IMR-90 (cell line): ENCODE measurements at regions not wholly inside any gene's neighbourhood (a gene's known extent, or its start where the extent isn't known, plus 50 kb on each side); places are given as distances from the start of the nearest gene placed in this dataset.

Experiments
- ATAC-seq: fragments of 200-7000 bp; cut with Tn5 transposase; 2 replicates; pipeline ENCODE4 v1.9.1; 2020; ENCODE audit warnings: low read depth, mild to moderate bottlenecking, moderate library complexity
- BruUV-seq: library from RNA; stranded (reverse); fragments of 400-500 nt; replicated peaks from 2 replicates; lab custom pipeline; 2021; lab: Mats Ljungman, UMichigan
- CTCF ChIA-PET: fragments of 300-600 bp; formaldehyde crosslinking; extraction: SDS; loops from one replicate; lab custom pipeline; 2021; ENCODE audit warnings: antibody characterized with exemption; lab: Yijun Ruan, JAX
- POLR2A ChIA-PET: fragments of 300-600 bp; sonication (Branson Sonifier 250); formaldehyde crosslinking; loops from one replicate; lab custom pipeline; 2022; ENCODE audit warnings: antibody characterized with exemption; ENCODE audit not compliant: unreplicated experiment; lab: Charles Lee
- DNase-seq: peaks from one replicate; pipeline ENCODE4 v3.0.0; 2013
- H2AFZ ChIP-seq: replicated peaks from 2 replicates; pipeline ENCODE3; 2013; ENCODE audit warnings: low read length, mild to moderate bottlenecking; ENCODE audit not compliant: poor library complexity
- H2AK5ac ChIP-seq: 2 replicates; pipeline ENCODE4 v1.6.1; 2013; ENCODE audit warnings: low read depth, low read length, inconsistent platforms
- H2AK9ac ChIP-seq: replicated peaks from 2 replicates; pipeline ENCODE3; 2013; ENCODE audit warnings: mild to moderate bottlenecking, low read depth, low read length, moderate library complexity; ENCODE audit not compliant: poor library complexity
- H2BK120ac ChIP-seq: 2 replicates; pipeline ENCODE4 v1.6.1; 2013; ENCODE audit warnings: low read depth, low read length, inconsistent platforms
- H2BK15ac ChIP-seq: 3 replicates; pipeline ENCODE4 v1.6.1; 2013; ENCODE audit warnings: low read depth, low read length, inconsistent platforms
- H2BK20ac ChIP-seq: 2 replicates; pipeline ENCODE4 v1.6.1; 2013; ENCODE audit warnings: low read depth, mild to moderate bottlenecking, inconsistent platforms, low read length, moderate library complexity
- H2BK5ac ChIP-seq: 2 replicates; pipeline ENCODE4 v1.6.1; 2013; ENCODE audit warnings: mild to moderate bottlenecking, low read depth, low read length, inconsistent platforms; ENCODE audit not compliant: poor library complexity, severe bottlenecking
- H3K14ac ChIP-seq: replicated peaks from 2 replicates; pipeline ENCODE4 v1.6.1; 2013; ENCODE audit warnings: low read depth, low read length, inconsistent platforms
- H3K18ac ChIP-seq: 2 replicates; pipeline ENCODE4 v1.6.1; 2013; ENCODE audit warnings: low read depth, low read length, control low read depth
- H3K23ac ChIP-seq: 2 replicates; pipeline ENCODE4 v1.6.1; 2013; ENCODE audit warnings: low read depth, low read length, inconsistent platforms
- H3K27ac ChIP-seq: 2 replicates; pipeline ENCODE4 v1.5.1; 2013; ENCODE audit warnings: mild to moderate bottlenecking, control low read depth, low read length; ENCODE audit not compliant: insufficient read depth
- H3K27me3 ChIP-seq: 2 replicates; pipeline ENCODE4 v1.6.1; 2013; ENCODE audit warnings: low read length; ENCODE audit not compliant: control insufficient read depth, insufficient read depth
- H3K36me3 ChIP-seq: 2 replicates; pipeline ENCODE4 v1.6.1; 2013; ENCODE audit warnings: low read length, mixed read lengths; ENCODE audit not compliant: control insufficient read depth, insufficient read depth
- H3K4ac ChIP-seq: 2 replicates; pipeline ENCODE4 v1.6.1; 2013; ENCODE audit warnings: low read depth, low read length, inconsistent platforms
- H3K4me1 ChIP-seq: 2 replicates; pipeline ENCODE4 v1.6.1; 2013; ENCODE audit warnings: low read length, mixed read lengths; ENCODE audit not compliant: control insufficient read depth, insufficient read depth
- H3K4me2 ChIP-seq: 2 replicates; pipeline ENCODE4 v1.6.1; 2013; ENCODE audit warnings: low read depth, mild to moderate bottlenecking, control low read depth, low read length, moderate library complexity
- H3K4me3 ChIP-seq: 2 replicates; pipeline ENCODE4 v1.5.1; 2013; ENCODE audit warnings: low read depth, mild to moderate bottlenecking, control low read depth, low read length, moderate library complexity; ENCODE audit not compliant: insufficient read depth
- H3K56ac ChIP-seq: 2 replicates; pipeline ENCODE4 v1.6.1; 2013; ENCODE audit warnings: low read length, inconsistent platforms; ENCODE audit not compliant: insufficient read depth; ENCODE audit errors: extremely low read depth
- H3K79me1 ChIP-seq, 2 experiments: 2 replicates each; pipeline ENCODE4 v1.6.1; 2013; ENCODE audit warnings: low read length in 2 of 2, inconsistent platforms in 1 of 2, low read depth in 1 of 2
- H3K9ac ChIP-seq: 2 replicates; pipeline ENCODE4 v1.6.1; 2013; ENCODE audit warnings: low read depth, low read length, control low read depth
- H3K9me1 ChIP-seq: 2 replicates; pipeline ENCODE4 v1.6.1; 2013; ENCODE audit warnings: low read length, inconsistent platforms; ENCODE audit not compliant: insufficient read depth
- H3K9me3 ChIP-seq: 2 replicates; pipeline ENCODE4 v1.6.1; 2013; ENCODE audit warnings: low read length; ENCODE audit not compliant: control insufficient read depth, insufficient read depth
- H4K20me1 ChIP-seq: 2 replicates; pipeline ENCODE4 v1.6.1; 2013; ENCODE audit warnings: low read length, inconsistent platforms; ENCODE audit not compliant: insufficient read depth
- H4K5ac ChIP-seq: 2 replicates; pipeline ENCODE4 v1.6.1; 2013; ENCODE audit warnings: mild to moderate bottlenecking, low read depth, low read length, control low read depth
- H4K8ac ChIP-seq, 2 experiments: 2 replicates each; pipeline ENCODE4 v1.6.1; 2013; ENCODE audit warnings: low read depth in 2 of 2, low read length in 2 of 2, control low read depth in 1 of 2, inconsistent platforms in 1 of 2
- H4K91ac ChIP-seq: 2 replicates; pipeline ENCODE4 v1.6.1; 2013; ENCODE audit warnings: low read depth, low read length, inconsistent platforms; ENCODE audit not compliant: insufficient read depth
- BHLHE40 ChIP-seq: fragments of 150-350 bp; IDR thresholded peaks from 2 replicates; pipeline ENCODE4 v1.6.1; 2016; ENCODE audit warnings: mild to moderate bottlenecking, low read depth, low read length
- CEBPB ChIP-seq: IDR thresholded peaks from 2 replicates; pipeline ENCODE4 v1.6.1; 2012; ENCODE audit warnings: low read depth, low read length, improper control_type of control experiment
- CHD1 ChIP-seq: IDR thresholded peaks from 2 replicates; pipeline ENCODE4 v1.6.1; 2012; ENCODE audit warnings: low read depth, low read length, improper control_type of control experiment
- CTCF ChIP-seq: conservative IDR thresholded peaks from 2 replicates; pipeline ENCODE4 v1.5.1; 2012; ENCODE audit warnings: mild to moderate bottlenecking, low read depth, low read length, improper control_type of control experiment
- ELK1 ChIP-seq: fragments of 150-350 bp; IDR thresholded peaks from 2 replicates; pipeline ENCODE4 v1.6.1; 2016; ENCODE audit warnings: low read depth, mild to moderate bottlenecking, low read length, moderate library complexity, borderline replicate concordance
- FOS ChIP-seq: fragments of 150-350 bp; IDR thresholded peaks from 2 replicates; pipeline ENCODE4 v1.6.1; 2016; ENCODE audit warnings: low read depth, low read length
- MAFK ChIP-seq: IDR thresholded peaks from 2 replicates; pipeline ENCODE4 v1.6.1; 2012; ENCODE audit warnings: low read depth, low read length, improper control_type of control experiment
- MAZ ChIP-seq: IDR thresholded peaks from 2 replicates; pipeline ENCODE4 v1.6.1; 2012; ENCODE audit warnings: low read depth, mild to moderate bottlenecking, low read length, improper control_type of control experiment, moderate library complexity, borderline replicate concordance
- MXI1 ChIP-seq: IDR thresholded peaks from 2 replicates; pipeline ENCODE4 v1.6.1; 2012; ENCODE audit warnings: low read depth, mild to moderate bottlenecking, low read length, moderate library complexity, borderline replicate concordance
- NFE2L2 ChIP-seq: fragments of 150-350 bp; IDR thresholded peaks from 2 replicates; pipeline ENCODE4 v1.6.1; 2016; ENCODE audit warnings: low read depth, mild to moderate bottlenecking, low read length
- POLR2A ChIP-seq: IDR thresholded peaks from 2 replicates; pipeline ENCODE4 v1.6.1; 2012; ENCODE audit warnings: mild to moderate bottlenecking, low read depth, low read length
- RAD21 ChIP-seq: IDR thresholded peaks from 2 replicates; pipeline ENCODE4 v1.6.1; 2012; ENCODE audit warnings: low read length, improper control_type of control experiment
- RCOR1 ChIP-seq: IDR thresholded peaks from 2 replicates; pipeline ENCODE4 v1.6.1; 2012; ENCODE audit warnings: mild to moderate bottlenecking, low read length, improper control_type of control experiment; ENCODE audit not compliant: insufficient replicate concordance
- RFX5 ChIP-seq: IDR thresholded peaks from 2 replicates; pipeline ENCODE4 v1.8.0; 2012; ENCODE audit warnings: low read depth, mild to moderate bottlenecking, low read length, moderate library complexity
- SMC3 ChIP-seq: fragments of 150-350 bp; IDR thresholded peaks from 2 replicates; pipeline ENCODE4 v1.6.1; 2016; ENCODE audit warnings: low read depth, mild to moderate bottlenecking, antibody characterized with exemption, low read length, moderate library complexity
- WGBS, 2 experiments: methylation state at CpG; one replicate each; pipeline versions ENCODE4 v1.1.5 to v1.1.7; 2013; ENCODE audit warnings: missing lambda C conversion rate in 2 of 2; ENCODE audit not compliant: insufficient read length in 1 of 2; ENCODE audit errors: extremely low coverage in 2 of 2; 5-methylcytosine and 5-hydroxymethylcytosine counted together
- dilution Hi-C: fragments of 300-500 bp; cut with HindIII; formaldehyde crosslinking; loops from one replicate; pipeline ENCODE4 v1.14.3; 2018; ENCODE audit warnings: low sequenced_read_pairs; ENCODE audit not compliant: unreplicated experiment
- in situ Hi-C: fragments of 300-500 bp; cut with MboI; formaldehyde crosslinking; loops from 3 replicates; pipeline ENCODE4 v1.14.3; 2019; ENCODE audit warnings: low sequenced_read_pairs, inconsistent platforms, mixed read lengths
- intact Hi-C: fragments of 100-400 bp; cut with micrococcal nuclease; formaldehyde crosslinking; loops from 2 replicates; pipeline ENCODE4 v1.10.0; 2022
- TF ChIP-seq, protein P1 (sequence below): fragments of 150-350 bp; IDR thresholded peaks from 2 replicates; pipeline ENCODE4 v1.6.1; 2017; ENCODE audit warnings: mild to moderate bottlenecking, antibody characterized with exemption, low read length, low read depth

GRCh38 chr10:120181154-120181553 is 275.9 kb upstream of the PLPP4 start:
- Histone ChIP-seq H4K5ac (no peak overlapping the region), H2AK9ac (no peak overlapping the region), H4K8ac (no peak overlapping the region), H3K27me3 (no peaks in the 10 kb centered on the region), H2BK120ac (no peak overlapping the region), H2BK5ac (no peak overlapping the region), H4K20me1 (no peaks in the 10 kb centered on the region), H3K9me3 (peaks cover 27% of the 10 kb centered on the region), H4K91ac (no peak overlapping the region), H3K36me3 (no peaks in the 10 kb centered on the region), H2AK5ac (no peak overlapping the region), H3K9me1 (no peaks in the 10 kb centered on the region), H2AFZ (no peak overlapping the region), H2BK20ac (no peak overlapping the region), H2BK15ac (no peak overlapping the region), H3K9ac (no peak overlapping the region), H3K4me2 (no peak overlapping the region), H3K18ac (no peak overlapping the region), H3K14ac (no peak overlapping the region), H3K4me3 (no peak overlapping the region), H3K4ac (no peak overlapping the region), H3K56ac (no peak overlapping the region), H3K23ac (no peak overlapping the region), H3K27ac (no peak overlapping the region), H3K4me1 (no peaks in the 10 kb centered on the region), H3K79me1 (no peaks in the 10 kb centered on the region)
- DNase-seq: no peak
- POLR2A ChIA-PET: no interaction called here
- no TSS peak for BruUV-seq
- ATAC-seq: no peak
- CTCF ChIA-PET: no interaction called here
- dilution Hi-C loops (no loop called here), intact Hi-C loops (no loop called here), in situ Hi-C loops (no loop called here)
- TF ChIP-seq RCOR1 (no peak), NFE2L2 (no peak), BHLHE40 (no peak), POLR2A (no peak), SMC3 (no peak), MAFK (no peak), FOS (no peak), CHD1 (no peak), RAD21 (no peak), CTCF (no peak), ELK1 (no peak), MAZ (no peak), MXI1 (no peak), RFX5 (no peak), CEBPB (no peak)
- TF ChIP-seq, protein P1, sequence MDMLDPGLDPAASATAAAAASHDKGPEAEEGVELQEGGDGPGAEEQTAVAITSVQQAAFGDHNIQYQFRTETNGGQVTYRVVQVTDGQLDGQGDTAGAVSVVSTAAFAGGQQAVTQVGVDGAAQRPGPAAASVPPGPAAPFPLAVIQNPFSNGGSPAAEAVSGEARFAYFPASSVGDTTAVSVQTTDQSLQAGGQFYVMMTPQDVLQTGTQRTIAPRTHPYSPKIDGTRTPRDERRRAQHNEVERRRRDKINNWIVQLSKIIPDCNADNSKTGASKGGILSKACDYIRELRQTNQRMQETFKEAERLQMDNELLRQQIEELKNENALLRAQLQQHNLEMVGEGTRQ: no peak
- WGBS, 2 experiments: no CpG with 5 or more reads among the region's 8 CpGs
